Stimulated activated CD8-positive, alpha-beta memory T cell treated with anti-CD3 and anti-CD28 coated beads, Interleukin-15, amount 100 ng/mL, for 1 hour (primary cell): ENCODE measurements at regions not wholly inside any gene's neighbourhood (a gene's known extent, or its start where the extent isn't known, plus 50 kb on each side); places are given as distances from the start of the nearest gene placed in this dataset.
A peak's percentile ranks its signal among the peaks of the same experiment; 100 is the strongest.

ENCODE experiments used
- DNase-seq: peaks from one replicate; pipeline ENCODE4 v3.0.0-alpha.2; 2020; ENCODE audit warnings: low read depth

DNA sequence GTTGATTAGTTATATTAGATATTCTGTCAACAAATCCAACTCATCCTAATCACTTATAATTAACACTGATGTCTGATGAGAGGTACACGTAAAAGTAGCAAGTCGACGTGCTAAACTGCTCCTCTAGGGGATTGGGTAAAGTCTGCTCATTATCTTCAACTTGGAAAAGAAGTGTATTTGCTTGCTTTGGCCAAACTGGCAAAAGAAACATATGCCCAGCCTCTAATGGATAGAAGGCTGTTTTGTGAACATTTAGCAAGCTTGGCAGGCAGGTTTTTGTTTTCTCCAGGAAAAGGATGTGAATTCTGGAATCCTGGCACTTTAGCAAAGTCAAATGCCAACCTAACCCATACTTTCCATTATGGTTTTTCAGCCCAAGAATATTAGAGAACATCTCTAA lies 264.8 kb downstream of the TBL1XR1 start:
- DNase-seq: no peak

DNA sequence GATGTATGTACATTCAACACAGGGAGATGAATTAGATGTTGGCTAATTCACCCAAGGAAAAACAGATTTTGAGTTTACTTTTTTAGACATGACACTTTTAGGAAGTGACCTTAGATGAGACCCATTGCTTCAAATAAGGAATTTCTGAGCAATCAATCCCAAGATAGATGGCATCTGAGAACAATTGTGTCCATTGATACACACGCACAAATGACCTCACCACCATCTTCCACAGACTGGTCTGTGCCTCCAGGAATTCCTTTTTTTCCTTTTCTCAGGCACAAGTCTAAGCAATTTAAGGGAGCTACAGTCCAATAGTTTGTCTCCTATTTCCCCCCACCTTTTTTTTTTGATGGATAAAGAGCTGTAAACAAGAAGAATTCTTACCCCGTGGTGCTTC lies 265.3 kb downstream of the TBL1XR1 start:
- no peak for DNase-seq

DNA sequence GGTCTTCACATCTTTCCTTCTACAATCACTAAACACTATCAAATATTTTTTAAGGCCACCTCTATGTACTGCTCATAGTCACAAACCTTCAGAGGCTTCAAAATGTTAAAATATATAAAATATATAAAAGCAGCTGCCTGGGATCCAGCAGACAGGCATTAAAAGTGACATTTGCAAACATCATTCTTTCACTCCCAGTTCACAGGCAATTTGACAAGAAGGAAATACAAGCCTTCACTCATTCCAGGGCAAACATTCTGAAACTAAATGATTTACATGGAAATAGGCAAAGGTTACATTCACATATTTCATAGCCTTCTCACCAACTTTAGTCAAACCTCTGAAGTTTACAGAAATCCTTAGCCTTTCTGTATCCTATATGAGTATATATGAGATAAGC lies 266.3 kb downstream of the TBL1XR1 start:
- no peak for DNase-seq

DNA sequence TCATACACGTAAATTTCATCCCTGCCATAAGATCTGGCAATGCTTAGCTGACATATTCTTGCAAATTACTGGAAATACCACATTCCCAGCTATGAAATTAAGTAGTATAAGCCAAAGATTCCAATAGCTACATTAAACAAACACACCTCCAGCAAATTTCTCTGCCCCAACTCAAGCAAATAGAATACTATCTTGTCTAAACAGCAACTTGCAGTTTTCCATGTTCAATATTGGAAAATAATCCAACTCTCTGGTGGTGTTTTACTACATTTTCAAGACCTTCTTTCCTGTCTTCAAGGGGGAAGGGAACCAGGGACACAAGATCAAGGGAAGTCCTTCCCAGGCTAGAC lies 268.7 kb downstream of the TBL1XR1 start:
- DNase-seq: no peak

DNA sequence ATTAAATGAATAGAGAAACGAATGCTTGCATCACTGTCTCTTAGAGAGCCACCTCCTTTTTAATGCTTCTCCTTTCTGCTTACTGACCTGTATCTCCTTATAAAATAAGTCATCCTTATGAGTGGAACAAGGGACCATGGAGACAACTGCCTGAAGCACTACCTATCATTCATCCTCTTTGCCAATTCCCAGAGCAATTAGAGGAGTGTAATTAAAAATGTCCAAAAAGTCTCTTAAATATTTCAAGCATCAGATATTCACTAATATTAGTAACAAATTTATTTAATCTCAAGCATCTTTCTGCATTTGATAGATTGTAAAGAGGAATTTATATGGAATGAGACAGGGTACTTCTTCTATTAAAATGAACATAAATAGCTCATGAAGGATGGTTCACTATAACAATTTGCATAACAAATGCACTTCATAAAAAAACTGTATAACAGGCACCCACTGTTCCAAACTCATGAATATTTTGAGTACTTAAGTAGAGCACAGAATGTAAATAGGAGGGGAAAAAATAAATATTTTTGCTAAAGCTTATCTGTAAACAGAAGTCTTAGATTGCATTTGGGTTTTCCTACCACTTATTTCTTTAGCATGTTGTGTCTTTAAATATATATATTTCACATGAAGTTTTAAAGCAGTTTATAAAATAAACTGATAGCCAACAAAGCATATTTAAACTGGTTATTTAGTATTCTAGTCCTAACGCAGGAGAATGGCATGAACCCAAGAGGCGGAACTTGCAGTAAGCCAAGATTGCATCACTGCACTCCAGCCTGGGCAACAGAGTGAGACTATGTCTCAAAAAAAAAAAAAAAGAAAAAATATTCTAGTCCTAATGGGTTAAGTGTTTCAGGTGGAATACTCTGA lies 269.3 kb downstream of the TBL1XR1 start:
- no peak for DNase-seq

DNA sequence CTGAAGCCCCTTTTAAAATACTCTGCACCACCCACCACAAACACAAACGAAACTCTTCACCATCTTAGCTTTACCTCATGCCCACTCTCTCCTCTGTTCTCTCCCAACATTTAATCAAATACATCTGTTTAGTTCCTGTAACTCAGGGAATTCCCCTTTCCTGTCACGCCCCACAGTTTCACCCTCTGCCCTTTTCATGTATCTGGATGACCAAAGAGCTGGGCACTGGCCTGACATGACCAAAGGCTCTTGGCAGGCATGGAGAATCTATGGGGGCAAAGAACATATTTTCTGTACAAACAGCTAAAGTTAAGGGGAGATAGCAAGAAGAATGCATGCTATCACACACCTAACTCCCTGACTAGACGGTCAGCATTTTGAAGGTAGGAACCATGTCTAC lies 270.0 kb downstream of the TBL1XR1 start:
- no peak for DNase-seq

DNA sequence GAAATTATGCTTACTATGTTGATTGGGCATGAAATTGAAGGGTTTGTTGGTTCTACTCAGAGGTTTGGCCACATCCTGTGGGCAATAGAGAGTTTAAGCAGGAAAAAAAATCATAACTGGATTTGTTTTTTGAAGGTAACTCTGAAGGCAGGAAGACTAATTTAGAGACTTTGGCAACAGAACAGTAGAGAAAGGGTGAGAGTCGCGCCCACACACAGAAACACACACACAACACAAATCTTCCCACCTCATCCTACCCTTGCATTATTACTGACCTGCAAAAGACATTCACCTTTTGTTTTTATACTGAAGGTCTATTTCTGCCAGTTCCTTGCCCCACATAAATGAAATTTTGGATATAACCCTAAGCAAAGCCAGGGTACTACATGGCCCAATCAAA lies 270.6 kb downstream of the TBL1XR1 start:
- no peak for DNase-seq

DNA sequence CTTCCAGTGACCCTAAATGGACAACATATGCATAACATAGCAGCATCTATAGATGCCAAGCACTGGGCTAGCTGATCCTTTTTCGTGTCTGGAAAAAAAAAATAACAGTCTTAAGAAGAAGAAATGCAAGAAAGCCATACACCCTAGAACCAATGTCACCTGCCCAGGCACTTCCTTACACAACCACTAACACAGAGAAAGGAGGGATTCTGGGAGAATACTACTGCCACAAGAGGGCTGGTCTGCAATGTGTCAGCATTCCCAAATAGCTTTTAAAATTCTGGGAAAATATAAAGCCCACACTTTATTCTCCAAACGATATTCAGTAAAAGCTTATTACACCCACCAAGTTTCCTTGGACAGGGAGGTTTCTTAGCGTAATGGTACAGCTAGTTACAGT lies 271.2 kb downstream of the TBL1XR1 start:
- no peak for DNase-seq

DNA sequence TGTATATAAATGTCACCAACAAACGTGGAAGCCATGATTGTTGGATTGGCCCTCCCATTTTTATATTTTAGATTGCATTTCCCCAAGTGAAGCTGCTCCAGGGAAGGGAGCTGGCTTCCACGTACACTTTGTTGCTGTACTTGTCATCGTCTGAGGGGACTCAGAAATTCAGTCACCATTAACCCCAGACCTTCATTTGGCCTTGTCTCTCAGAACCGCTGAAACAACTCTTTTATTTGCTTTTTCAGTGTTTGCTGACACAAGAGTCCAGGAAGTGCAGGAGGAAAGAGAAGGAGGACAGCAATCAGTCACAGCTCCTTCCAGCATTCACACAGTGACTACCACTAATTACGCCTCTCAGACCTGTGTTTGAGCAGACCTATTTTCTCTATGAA lies 276.5 kb downstream of the TBL1XR1 start:
- no peak for DNase-seq

DNA sequence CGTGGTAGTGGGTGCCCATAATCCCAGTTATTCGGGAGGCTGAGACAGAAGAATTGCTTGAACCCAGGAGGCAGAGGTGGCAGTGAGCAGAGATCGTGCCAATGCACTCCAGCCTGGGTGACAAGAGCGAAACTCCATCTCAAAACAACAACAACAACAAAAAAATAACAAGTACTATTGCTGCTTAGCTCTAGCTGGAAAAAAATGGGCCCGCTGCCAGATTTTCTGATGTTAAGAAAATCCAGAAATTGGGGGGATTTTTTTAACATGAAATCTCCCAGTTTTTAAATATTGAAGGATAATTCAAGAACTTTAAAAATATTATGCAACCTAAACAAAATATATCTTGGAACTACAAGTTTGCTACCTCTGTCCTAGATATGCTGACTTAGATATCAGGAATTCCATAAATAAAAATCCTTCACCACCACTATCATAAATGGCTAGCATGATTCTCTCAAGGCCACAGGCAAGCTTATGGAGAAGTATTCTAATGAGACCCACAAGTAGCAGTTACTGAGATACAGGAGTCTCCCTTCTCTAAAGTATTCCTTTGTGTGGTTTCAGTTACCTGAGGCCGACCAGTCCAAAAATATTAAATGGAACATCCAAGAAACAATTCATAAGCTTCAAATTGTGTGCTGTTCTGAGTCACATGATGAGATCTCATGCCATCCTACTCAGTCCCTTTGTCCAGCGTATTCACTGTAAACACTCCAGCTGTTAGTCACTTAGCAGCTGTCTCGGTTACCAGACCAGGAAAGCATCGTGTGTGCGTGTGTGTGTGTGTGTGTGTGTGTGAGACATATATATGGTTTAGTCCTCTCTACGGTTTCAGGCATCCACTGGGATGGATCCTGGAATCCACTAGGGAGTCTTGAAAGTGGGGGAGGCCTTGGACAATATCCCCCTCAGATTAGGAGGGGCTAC lies 277.2 kb downstream of the TBL1XR1 start:
- no peak for DNase-seq

DNA sequence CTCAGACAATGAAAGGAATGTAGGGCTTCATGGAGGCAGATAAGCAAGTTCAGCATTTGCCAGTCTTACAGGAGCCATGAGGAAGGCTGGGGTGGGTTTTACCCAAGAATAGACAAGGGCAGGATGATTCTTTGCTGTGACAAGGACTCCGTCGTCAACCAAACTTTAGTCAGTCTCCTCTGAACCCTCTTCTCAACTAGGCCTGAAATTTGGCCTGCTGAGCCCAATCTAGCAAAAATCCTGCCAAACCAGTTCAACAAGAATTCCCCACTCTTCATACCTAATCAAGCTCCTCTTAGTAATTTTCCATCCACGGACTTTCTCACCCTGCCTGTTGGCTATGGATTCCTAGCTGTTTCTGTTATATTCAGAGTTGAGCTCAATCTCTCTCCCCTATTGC lies 280.5 kb downstream of the TBL1XR1 start:
- DNase-seq: no peak

DNA sequence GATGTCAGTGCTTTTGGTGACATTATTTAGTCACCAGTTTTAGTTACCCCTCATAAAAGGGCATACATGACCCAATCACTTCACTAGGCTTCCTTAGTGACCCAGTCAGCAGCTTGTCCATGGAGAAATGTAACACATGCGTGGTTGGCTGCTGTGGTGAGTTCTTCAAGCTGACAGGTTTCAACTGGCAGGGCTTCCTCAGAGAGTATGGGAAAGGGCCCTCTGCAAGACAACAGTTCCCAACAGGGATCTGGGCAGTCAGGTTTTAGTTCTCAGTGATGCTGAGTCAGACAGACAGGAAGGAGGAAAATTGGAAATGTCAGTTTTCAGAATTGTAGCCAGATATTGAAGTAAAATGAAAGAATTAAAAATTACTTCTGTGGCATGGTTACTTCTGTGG lies 282.5 kb downstream of the TBL1XR1 start:
- no peak for DNase-seq

DNA sequence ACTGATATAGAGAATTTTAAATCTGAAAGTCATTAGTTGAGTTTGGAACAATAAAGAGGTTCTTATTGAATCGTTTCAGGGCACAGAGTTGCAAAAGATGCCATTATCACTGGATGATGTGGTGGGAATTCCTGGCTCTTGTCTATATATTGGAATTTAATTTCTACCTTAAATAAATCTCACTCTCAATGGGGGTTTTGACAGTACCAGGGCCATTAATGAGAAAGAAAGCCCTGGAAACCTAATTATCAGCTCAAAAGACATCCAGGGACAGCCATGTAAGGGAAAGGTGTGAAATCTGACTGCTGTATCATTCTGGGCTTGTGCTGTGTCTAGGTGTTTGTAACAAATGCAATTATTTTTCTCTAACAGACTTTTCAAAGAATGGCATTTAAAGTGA lies 285.7 kb downstream of the TBL1XR1 start:
- DNase-seq: no peak

DNA sequence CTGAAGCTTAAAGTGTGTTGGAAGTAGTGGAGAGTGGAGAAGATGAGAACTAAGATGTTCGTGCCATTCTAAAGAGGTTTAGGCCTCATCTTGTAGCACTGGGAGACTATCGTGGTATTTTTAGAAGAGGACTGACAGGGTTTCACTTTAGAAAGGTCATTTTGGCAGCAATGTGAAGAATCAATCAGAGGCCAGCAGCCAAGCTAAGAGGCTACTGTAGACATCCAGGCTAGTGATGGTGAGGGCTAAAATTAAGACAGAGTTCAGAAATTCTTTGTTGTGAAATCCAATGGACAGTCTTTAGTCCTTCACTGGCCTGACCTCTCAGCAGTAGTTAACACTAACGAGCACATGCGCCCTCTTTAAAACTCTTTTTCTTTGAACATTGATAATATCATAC lies 288.2 kb downstream of the TBL1XR1 start:
- no peak for DNase-seq

DNA sequence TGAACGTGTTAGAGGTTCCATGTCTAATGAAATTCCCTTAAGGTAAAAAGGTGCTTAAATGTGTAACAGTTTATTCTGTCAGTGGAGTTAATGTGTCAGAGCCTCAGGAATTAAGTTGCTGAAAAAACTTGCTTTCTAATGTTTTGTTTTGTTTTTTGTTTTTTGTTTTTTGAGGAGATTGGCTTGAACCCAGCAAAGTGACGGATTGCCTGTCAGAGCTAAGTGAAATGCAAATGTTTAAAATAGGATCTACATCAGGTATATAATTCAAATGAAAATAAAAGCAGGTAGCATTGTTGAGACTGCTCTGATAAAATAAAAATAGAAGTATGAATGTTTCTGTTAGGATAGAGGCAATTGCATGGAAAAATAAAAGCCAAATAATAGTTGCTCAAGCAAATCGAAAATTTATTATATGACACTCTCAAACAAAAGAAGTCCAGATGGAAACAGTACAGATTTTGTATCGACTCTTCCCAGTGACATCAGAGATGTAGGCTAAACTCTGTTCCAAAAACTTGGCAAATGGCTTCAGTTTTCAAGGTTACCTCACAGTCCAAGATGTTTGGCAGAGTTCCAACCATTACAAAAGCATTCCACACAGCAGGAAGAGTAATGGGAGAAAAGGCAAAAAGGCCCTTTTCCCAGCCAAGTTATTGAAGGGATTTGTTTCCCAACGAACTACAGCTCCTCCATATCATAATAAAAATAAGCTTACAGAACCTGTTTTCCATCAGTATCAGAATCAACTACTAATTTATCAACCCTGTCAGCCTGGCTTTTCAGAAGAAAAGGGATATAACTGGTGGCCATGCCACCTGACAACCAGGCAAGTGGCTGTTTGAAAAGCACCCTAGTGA lies 291.0 kb downstream of the TBL1XR1 start:
- DNase-seq: no peak

DNA sequence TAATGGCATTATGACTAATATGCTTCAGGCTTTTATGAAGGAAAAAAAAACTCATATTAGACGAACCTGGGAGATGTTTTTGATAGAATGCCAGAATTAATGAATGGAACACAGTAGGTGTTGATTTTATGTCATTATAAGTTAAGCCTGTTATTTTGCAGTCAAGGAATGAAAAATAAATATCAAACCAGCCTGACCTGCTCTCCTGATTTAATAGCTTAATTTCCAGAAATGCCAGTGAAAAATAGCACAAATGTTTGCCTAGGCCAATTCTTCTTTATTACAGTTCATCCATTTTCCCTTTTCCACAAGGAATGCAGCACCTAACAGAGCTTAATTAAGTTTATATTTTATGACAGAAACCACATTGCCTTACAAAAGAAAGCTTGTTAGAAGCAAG lies 292.0 kb downstream of the TBL1XR1 start:
- DNase-seq: no peak

DNA sequence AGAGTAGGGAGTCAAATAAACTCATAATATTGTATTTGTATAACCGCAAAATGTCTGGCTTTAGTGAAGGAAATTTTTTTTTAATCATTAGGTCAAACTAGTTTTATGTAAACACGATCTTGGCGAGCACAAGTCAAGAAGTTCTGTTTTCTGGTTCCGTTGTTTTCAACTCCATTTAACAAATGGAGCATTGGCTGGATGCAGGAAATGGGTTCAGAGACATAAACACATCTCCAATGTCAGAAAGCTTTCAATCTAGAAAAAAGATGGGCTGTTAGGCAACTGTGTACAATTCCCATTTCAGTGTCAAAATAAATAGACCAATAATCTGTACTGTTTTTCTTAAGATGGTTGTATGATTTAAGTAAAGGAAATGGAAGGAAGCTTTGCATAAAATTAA lies 292.8 kb downstream of the TBL1XR1 start:
- DNase-seq: no peak

DNA sequence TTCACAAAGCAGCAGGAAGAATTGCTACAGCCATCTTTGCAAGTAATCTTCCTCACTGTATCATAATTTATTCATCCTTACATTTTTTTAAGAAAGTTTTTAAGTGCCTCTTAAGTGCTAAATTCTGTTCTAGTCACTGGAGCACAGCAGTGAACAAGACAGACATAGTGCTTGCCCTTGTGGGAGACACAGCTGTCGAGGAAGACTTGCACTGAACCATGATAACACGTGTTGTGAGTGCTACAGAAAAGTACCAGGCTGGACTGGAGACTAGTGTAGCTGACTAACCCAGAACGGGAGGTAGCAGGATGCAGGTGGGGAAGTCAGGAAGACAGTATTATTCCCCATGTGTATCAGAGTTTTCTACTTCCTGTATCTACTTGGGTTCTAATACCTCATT lies 300.6 kb downstream of the TBL1XR1 start:
- no peak for DNase-seq

DNA sequence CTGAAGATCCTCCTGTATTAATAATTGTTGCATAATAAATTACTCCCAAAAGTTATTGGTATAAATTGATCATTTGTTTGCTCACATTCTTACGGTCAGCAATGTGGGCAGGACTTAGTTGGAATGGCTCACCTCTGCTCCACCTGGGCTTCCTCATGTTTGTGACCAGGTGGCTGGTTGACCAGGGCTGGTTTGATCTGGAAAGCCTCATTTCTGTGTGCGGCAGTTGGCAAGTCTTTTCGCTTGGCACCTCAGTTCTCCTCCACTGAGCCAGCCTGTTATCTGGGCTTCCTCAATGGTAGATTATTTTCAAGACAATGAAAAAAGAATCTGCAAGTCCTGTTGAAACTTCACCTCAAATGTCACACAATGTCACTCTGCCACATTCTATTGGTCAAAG lies 301.1 kb downstream of the TBL1XR1 start:
- no peak for DNase-seq

DNA sequence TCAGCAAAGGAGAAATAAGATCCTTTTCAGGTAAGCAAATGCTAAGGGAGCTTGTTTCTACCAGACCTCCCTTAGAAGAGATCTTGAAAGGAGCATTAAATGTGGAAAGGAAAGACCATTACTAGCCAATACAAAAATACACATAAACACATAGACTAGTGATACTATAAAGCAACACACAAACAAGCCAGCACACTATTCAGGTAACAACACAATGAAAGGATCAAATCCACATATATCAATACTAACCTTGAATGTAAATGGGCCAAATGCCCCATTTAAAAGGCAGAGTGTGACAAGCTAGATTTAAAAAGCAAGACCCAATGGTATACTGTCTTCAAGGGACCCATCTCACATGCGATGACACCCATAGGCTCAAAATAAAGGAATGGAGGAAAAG lies 317.6 kb downstream of the TBL1XR1 start:
- no peak for DNase-seq

DNA sequence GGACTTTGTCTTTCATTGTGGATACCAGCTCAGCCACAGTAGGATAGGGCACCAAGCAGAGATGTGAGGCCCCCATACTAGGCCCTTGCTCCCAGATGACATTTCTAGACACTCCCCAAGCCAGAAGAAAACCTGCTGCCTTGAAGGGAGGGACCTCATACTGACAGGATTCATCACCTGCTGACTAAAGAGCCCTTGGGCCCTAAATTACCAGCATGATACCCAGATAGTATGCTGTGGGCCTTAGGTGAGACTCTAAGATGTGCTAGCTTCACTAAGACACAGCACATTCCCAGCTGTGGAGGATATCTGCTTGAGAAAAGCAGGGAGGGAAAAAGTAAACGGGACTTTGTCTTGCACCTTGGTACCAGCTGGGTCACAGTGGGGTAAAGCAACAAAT lies 324.0 kb downstream of the TBL1XR1 start:
- no peak for DNase-seq

DNA sequence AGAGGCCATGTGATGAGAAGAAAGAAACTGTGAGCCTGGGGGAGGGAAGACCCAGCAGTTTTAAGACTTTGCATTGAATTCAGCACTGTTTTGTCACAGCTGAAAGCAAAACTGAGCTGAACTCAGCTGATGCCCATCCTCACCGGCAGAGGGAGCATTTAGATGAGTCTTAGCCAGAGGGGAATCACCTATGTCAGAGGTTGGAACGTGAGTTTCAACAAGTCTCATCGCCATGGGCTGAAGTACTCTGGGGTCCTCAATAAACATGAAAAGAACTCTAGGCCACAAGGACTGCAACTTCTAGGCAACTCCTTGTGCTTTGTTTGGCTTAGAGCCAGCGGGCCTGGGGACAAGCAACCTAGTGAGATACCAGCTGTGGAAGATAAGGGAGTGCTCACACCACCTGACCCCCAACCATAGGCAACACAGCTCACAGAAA lies 324.5 kb downstream of the TBL1XR1 start:
- DNase-seq: peak; percentile 11
